ENCODE measurements at regions not wholly inside any gene's neighbourhood (a gene's known extent, or its start where the extent isn't known, plus 50 kb on each side); places are given as distances from the start of the nearest gene placed in this dataset.

GRCh38 chr14:43901911-43902673 lies 605.0 kb downstream of the FSCB start (continued):
- TF ChIP-seq RFXANK (CRISPR knock-in tag; IDR thresholded peaks at IDR 0.05) (no peak), SMARCC2 (IDR thresholded peaks at IDR 0.05) (no peak), POLR2AphosphoS5 (IDR thresholded peaks at IDR 0.05; ENCODE audit: low read depth, low read length) (no peak), PTBP1 (IDR thresholded peaks at IDR 0.05; ENCODE audit: low read depth, low read length, poor library complexity, severe bottlenecking) (no peak), ZKSCAN5 (CRISPR knock-in tag; IDR thresholded peaks at IDR 0.05) (no peak), RBAK (CRISPR knock-in tag; IDR thresholded peaks at IDR 0.05) (no peak), MYPOP (CRISPR knock-in tag; IDR thresholded peaks at IDR 0.05) (no peak), HES4 (CRISPR knock-in tag; IDR thresholded peaks at IDR 0.05; ENCODE audit: borderline replicate concordance) (no peak), ZNF276 (CRISPR knock-in tag; IDR thresholded peaks at IDR 0.05; ENCODE audit: low read depth) (no peak), ZNF83 (CRISPR knock-in tag; IDR thresholded peaks at IDR 0.05; ENCODE audit: borderline replicate concordance) (no peak), ZNF777 (CRISPR knock-in tag; IDR thresholded peaks at IDR 0.05) (no peak), NFE2 (CRISPR knock-in tag; IDR thresholded peaks at IDR 0.05) (no peak), AHDC1 (CRISPR knock-in tag; IDR thresholded peaks at IDR 0.05; ENCODE audit: borderline replicate concordance) (peak; percentile 79; the same call in 1 of the 2 replicates), ARID3A (IDR thresholded peaks at IDR 0.05; ENCODE audit: low read depth, low read length) (0 out of 2 replicates have a peak, but pooled peaks have one; percentile 21), ZBTB21 (CRISPR knock-in tag; IDR thresholded peaks at IDR 0.05) (no peak), NFKBIZ (CRISPR knock-in tag; IDR thresholded peaks at IDR 0.05) (no peak), DBP (CRISPR knock-in tag; IDR thresholded peaks at IDR 0.05; ENCODE audit: not compliant biosample characterization) (no peak), MZF1 (CRISPR knock-in tag; IDR thresholded peaks at IDR 0.05; ENCODE audit: borderline replicate concordance) (no peak), NCOA2 (CRISPR knock-in tag; IDR thresholded peaks at IDR 0.05) (peak; percentile 43; the same call in 1 of the 2 replicates)
